GM13976 (cell line): ENCODE measurements at regions not wholly inside any gene's neighbourhood (a gene's known extent, or its start where the extent isn't known, plus 50 kb on each side); places are given as distances from the start of the nearest gene placed in this dataset.

Experiments used
- DNase-seq: peaks from one replicate; pipeline ENCODE4 v3.0.0; 2012; ENCODE audit warnings: low spot score
- in situ Hi-C: fragments of 300-500 bp; cut with MboI; formaldehyde crosslinking; loops from one replicate; pipeline ENCODE4 v1.12.0; 2022; ENCODE audit warnings: low sequenced_read_pairs, mixed read lengths, inconsistent platforms; ENCODE audit not compliant: unreplicated experiment
- TF ChIP-seq, protein P1 (sequence below): IDR thresholded peaks from 2 replicates; pipeline ENCODE4 v1.5.1; 2012; ENCODE audit warnings: borderline replicate concordance, mild to moderate bottlenecking; ENCODE audit not compliant: insufficient read depth; ENCODE audit errors: extremely low read depth, missing control alignments, control extremely low read depth

DNA sequence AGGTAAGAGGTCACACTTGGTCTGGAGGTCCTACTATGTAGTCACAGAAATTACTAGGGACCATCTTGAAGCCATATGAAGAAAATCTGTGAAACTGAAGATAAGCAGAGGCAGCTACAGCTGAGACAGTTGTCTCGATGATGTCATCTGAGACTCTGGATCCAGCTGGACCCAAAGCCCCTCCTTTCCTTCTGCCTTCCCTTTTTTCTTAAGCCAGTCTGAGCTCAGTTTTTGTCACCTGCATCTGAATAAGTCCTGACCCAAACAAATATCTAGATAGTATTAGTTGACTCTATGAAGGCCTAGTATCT lies 143.3 kb downstream of the ETS2 start:
- in situ Hi-C loops = no loop called here
- no peak for DNase-seq
- TF ChIP-seq, protein P1, sequence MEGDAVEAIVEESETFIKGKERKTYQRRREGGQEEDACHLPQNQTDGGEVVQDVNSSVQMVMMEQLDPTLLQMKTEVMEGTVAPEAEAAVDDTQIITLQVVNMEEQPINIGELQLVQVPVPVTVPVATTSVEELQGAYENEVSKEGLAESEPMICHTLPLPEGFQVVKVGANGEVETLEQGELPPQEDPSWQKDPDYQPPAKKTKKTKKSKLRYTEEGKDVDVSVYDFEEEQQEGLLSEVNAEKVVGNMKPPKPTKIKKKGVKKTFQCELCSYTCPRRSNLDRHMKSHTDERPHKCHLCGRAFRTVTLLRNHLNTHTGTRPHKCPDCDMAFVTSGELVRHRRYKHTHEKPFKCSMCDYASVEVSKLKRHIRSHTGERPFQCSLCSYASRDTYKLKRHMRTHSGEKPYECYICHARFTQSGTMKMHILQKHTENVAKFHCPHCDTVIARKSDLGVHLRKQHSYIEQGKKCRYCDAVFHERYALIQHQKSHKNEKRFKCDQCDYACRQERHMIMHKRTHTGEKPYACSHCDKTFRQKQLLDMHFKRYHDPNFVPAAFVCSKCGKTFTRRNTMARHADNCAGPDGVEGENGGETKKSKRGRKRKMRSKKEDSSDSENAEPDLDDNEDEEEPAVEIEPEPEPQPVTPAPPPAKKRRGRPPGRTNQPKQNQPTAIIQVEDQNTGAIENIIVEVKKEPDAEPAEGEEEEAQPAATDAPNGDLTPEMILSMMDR = no peak

DNA sequence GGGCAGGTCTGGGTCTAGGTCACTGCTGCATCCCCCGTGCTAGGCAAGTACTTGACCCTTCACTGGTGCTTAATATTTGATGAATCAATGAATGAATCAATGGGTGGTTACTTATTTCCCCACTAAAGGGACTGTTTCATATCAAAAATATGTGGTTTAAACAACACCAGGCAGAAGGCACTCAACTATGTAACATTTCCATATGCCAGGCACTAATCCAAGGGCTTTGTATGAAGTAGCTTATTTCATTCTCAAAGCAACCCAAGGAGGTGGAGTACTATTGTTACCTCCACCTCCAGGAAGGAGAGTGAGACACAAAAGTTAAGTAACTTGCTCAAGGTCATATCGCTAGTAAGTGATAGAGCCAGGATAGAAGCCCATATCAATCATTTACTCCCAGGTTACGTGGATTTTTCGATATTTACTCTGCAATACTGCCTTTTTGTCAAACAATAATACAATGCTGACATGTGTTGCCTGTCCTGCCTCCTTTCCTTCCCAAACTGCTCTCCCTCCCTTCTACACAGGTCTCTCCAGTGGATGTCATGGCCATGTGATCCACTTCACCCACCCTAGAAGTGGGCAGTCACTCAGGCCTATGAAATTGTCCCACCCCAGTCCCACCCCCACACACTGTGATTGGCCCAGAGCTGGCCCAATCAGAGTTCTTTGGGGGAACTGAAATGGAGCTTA lies 142.8 kb downstream of the ETS2 start:
- no peak for DNase-seq
- in situ Hi-C loops = no loop called here
- TF ChIP-seq, protein P1 = no peak

DNA sequence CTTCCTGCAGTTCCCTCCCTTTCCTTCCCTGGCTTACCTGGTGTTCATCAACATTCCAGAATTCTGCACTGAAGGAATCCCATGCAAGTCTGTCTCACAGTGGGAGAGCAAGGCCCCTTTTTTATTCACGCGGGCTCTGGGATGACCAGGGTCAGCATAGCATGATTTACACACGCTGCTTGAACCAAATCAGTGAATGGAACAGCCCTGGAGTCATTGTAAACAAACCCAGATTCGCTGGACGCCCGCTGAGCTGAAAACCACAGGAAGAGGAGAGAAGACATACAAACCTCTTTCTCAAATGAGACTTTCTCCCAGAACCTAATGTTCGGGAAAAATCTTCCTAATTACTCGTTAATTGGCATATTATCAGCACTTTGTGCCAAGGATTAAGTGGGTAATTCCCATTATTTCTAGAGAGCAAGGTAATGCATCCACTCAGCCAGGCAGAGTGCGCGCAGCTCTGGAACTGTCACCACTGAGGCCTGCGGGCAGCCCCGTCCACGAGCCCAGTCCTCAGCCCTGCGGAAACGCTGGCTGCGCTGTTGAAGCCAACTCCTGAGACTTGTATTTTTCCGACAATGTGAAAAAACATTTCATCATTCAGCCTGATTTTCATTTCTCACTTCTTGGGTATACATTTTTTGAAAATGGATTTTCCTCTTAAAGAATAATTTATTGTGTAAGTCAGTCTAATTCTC lies 140.0 kb downstream of the ETS2 start:
- TF ChIP-seq, protein P1 = no peak

DNA sequence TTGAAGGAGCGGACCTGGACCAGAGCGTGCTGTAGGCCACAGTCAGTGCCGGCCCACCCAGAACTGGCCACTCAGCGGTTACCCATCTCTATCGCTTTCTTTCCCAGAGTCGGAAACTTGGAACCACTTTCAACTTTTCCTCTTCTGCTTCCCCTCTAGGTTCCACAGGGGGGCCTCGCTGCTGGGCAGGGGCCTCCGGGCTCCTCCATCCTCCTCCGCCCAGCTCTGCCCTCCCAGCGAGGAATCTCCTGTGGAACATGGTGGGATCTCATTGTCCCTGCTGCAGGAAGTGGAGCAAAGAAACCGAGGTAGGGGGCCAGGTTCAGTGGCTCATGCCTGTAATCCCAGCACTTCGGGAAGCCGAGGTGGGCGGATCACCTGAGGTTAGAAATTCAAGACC lies 139.2 kb downstream of the ETS2 start:
- TF ChIP-seq, protein P1 = no peak
- in situ Hi-C loops = no loop called here
- no peak for DNase-seq

More for the DNA sequence above, 140.0 kb downstream of the ETS2 start:
- in situ Hi-C loops = no loop called here
- no peak for DNase-seq

DNA sequence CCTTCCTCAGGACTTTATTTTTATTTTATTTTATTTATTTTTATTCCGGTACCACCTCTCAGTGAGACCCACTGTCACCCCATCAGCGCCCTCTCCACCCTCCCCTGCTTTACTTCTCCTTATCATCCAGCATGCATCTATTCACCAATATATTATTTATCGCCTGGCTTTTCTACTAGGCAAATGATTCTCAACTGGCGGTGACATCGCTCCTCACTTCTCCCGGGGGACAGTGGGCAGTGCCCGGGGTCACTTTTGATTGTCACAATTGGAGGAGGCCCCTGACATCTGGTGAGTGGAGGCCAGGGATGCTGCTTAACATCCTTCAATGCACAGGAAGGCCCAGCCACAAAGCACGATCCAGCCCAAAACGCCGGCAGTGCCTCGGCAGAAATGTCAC lies 138.7 kb downstream of the ETS2 start:
- no peak for DNase-seq
- TF ChIP-seq, protein P1 = no peak
- in situ Hi-C loops = no loop called here

DNA sequence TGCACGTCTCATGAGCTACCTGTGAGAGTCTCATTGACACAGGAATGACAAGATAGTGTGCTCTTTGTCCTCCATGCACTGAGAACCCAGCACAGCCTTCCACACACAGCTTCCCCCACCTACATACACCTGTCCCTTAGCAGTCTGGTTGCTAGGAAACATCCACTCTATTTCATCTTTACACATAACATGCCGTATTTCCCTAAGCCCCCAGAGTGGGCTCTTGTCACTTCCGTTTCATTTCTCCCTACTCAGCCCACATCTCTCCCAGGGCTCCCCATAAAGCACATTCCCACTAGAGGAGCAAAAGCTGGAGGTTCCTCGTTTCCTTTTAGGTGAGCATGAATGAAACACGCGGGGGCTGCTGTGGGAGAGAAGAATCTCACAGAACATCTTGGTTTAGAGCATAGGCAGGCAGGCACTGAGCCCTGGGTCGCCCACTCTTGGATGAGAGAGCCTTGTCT lies 137.1 kb downstream of the ETS2 start:
- in situ Hi-C loops = no loop called here
- DNase-seq = no peak
- TF ChIP-seq, protein P1 = no peak
